IMR-90 (cell line): ENCODE measurements at regions not wholly inside any gene's neighbourhood (a gene's known extent, or its start where the extent isn't known, plus 50 kb on each side); places are given as distances from the start of the nearest gene placed in this dataset.

Experiments used
- ATAC-seq: fragments of 200-7000 bp; cut with Tn5 transposase; 2 replicates; pipeline ENCODE4 v1.9.1; 2020; ENCODE audit warnings: low read depth, mild to moderate bottlenecking, moderate library complexity
- BruUV-seq: library from RNA; stranded (reverse); fragments of 400-500 nt; replicated peaks from 2 replicates; lab custom pipeline; 2021; lab: Mats Ljungman, UMichigan
- CTCF ChIA-PET: fragments of 300-600 bp; formaldehyde crosslinking; extraction: SDS; loops from one replicate; lab custom pipeline; 2021; ENCODE audit warnings: antibody characterized with exemption; lab: Yijun Ruan, JAX
- POLR2A ChIA-PET: fragments of 300-600 bp; sonication (Branson Sonifier 250); formaldehyde crosslinking; loops from one replicate; lab custom pipeline; 2022; ENCODE audit warnings: antibody characterized with exemption; ENCODE audit not compliant: unreplicated experiment; lab: Charles Lee
- DNase-seq: peaks from one replicate; pipeline ENCODE4 v3.0.0; 2013
- H2AFZ ChIP-seq: replicated peaks from 2 replicates; pipeline ENCODE3; 2013; ENCODE audit warnings: low read length, mild to moderate bottlenecking; ENCODE audit not compliant: poor library complexity
- H2AK5ac ChIP-seq: 2 replicates; pipeline ENCODE4 v1.6.1; 2013; ENCODE audit warnings: low read depth, low read length, inconsistent platforms
- H2AK9ac ChIP-seq: replicated peaks from 2 replicates; pipeline ENCODE3; 2013; ENCODE audit warnings: mild to moderate bottlenecking, low read depth, low read length, moderate library complexity; ENCODE audit not compliant: poor library complexity
- H2BK120ac ChIP-seq: 2 replicates; pipeline ENCODE4 v1.6.1; 2013; ENCODE audit warnings: low read depth, low read length, inconsistent platforms
- H2BK15ac ChIP-seq: 3 replicates; pipeline ENCODE4 v1.6.1; 2013; ENCODE audit warnings: low read depth, low read length, inconsistent platforms
- H2BK20ac ChIP-seq: 2 replicates; pipeline ENCODE4 v1.6.1; 2013; ENCODE audit warnings: low read depth, mild to moderate bottlenecking, inconsistent platforms, low read length, moderate library complexity
- H2BK5ac ChIP-seq: 2 replicates; pipeline ENCODE4 v1.6.1; 2013; ENCODE audit warnings: mild to moderate bottlenecking, low read depth, low read length, inconsistent platforms; ENCODE audit not compliant: poor library complexity, severe bottlenecking
- H3K14ac ChIP-seq: replicated peaks from 2 replicates; pipeline ENCODE4 v1.6.1; 2013; ENCODE audit warnings: low read depth, low read length, inconsistent platforms
- H3K18ac ChIP-seq: 2 replicates; pipeline ENCODE4 v1.6.1; 2013; ENCODE audit warnings: low read depth, low read length, control low read depth
- H3K23ac ChIP-seq: 2 replicates; pipeline ENCODE4 v1.6.1; 2013; ENCODE audit warnings: low read depth, low read length, inconsistent platforms
- H3K27ac ChIP-seq: 2 replicates; pipeline ENCODE4 v1.5.1; 2013; ENCODE audit warnings: mild to moderate bottlenecking, control low read depth, low read length; ENCODE audit not compliant: insufficient read depth
- H3K27me3 ChIP-seq: 2 replicates; pipeline ENCODE4 v1.6.1; 2013; ENCODE audit warnings: low read length; ENCODE audit not compliant: control insufficient read depth, insufficient read depth
- H3K36me3 ChIP-seq: 2 replicates; pipeline ENCODE4 v1.6.1; 2013; ENCODE audit warnings: low read length, mixed read lengths; ENCODE audit not compliant: control insufficient read depth, insufficient read depth
- H3K4ac ChIP-seq: 2 replicates; pipeline ENCODE4 v1.6.1; 2013; ENCODE audit warnings: low read depth, low read length, inconsistent platforms
- H3K4me1 ChIP-seq: 2 replicates; pipeline ENCODE4 v1.6.1; 2013; ENCODE audit warnings: low read length, mixed read lengths; ENCODE audit not compliant: control insufficient read depth, insufficient read depth
- H3K4me2 ChIP-seq: 2 replicates; pipeline ENCODE4 v1.6.1; 2013; ENCODE audit warnings: low read depth, mild to moderate bottlenecking, control low read depth, low read length, moderate library complexity
- H3K4me3 ChIP-seq: 2 replicates; pipeline ENCODE4 v1.5.1; 2013; ENCODE audit warnings: low read depth, mild to moderate bottlenecking, control low read depth, low read length, moderate library complexity; ENCODE audit not compliant: insufficient read depth
- H3K56ac ChIP-seq: 2 replicates; pipeline ENCODE4 v1.6.1; 2013; ENCODE audit warnings: low read length, inconsistent platforms; ENCODE audit not compliant: insufficient read depth; ENCODE audit errors: extremely low read depth
- H3K79me1 ChIP-seq, 2 experiments: 2 replicates each; pipeline ENCODE4 v1.6.1; 2013; ENCODE audit warnings: low read length in 2 of 2, inconsistent platforms in 1 of 2, low read depth in 1 of 2
- H3K9ac ChIP-seq: 2 replicates; pipeline ENCODE4 v1.6.1; 2013; ENCODE audit warnings: low read depth, low read length, control low read depth
- H3K9me1 ChIP-seq: 2 replicates; pipeline ENCODE4 v1.6.1; 2013; ENCODE audit warnings: low read length, inconsistent platforms; ENCODE audit not compliant: insufficient read depth
- H3K9me3 ChIP-seq: 2 replicates; pipeline ENCODE4 v1.6.1; 2013; ENCODE audit warnings: low read length; ENCODE audit not compliant: control insufficient read depth, insufficient read depth
- H4K20me1 ChIP-seq: 2 replicates; pipeline ENCODE4 v1.6.1; 2013; ENCODE audit warnings: low read length, inconsistent platforms; ENCODE audit not compliant: insufficient read depth
- H4K5ac ChIP-seq: 2 replicates; pipeline ENCODE4 v1.6.1; 2013; ENCODE audit warnings: mild to moderate bottlenecking, low read depth, low read length, control low read depth
- H4K8ac ChIP-seq, 2 experiments: 2 replicates each; pipeline ENCODE4 v1.6.1; 2013; ENCODE audit warnings: low read depth in 2 of 2, low read length in 2 of 2, control low read depth in 1 of 2, inconsistent platforms in 1 of 2
- H4K91ac ChIP-seq: 2 replicates; pipeline ENCODE4 v1.6.1; 2013; ENCODE audit warnings: low read depth, low read length, inconsistent platforms; ENCODE audit not compliant: insufficient read depth
- BHLHE40 ChIP-seq: fragments of 150-350 bp; IDR thresholded peaks from 2 replicates; pipeline ENCODE4 v1.6.1; 2016; ENCODE audit warnings: mild to moderate bottlenecking, low read depth, low read length
- CEBPB ChIP-seq: IDR thresholded peaks from 2 replicates; pipeline ENCODE4 v1.6.1; 2012; ENCODE audit warnings: low read depth, low read length, improper control_type of control experiment
- CTCF ChIP-seq: conservative IDR thresholded peaks from 2 replicates; pipeline ENCODE4 v1.5.1; 2012; ENCODE audit warnings: mild to moderate bottlenecking, low read depth, low read length, improper control_type of control experiment
- FOS ChIP-seq: fragments of 150-350 bp; IDR thresholded peaks from 2 replicates; pipeline ENCODE4 v1.6.1; 2016; ENCODE audit warnings: low read depth, low read length
- MAFK ChIP-seq: IDR thresholded peaks from 2 replicates; pipeline ENCODE4 v1.6.1; 2012; ENCODE audit warnings: low read depth, low read length, improper control_type of control experiment
- MAZ ChIP-seq: IDR thresholded peaks from 2 replicates; pipeline ENCODE4 v1.6.1; 2012; ENCODE audit warnings: low read depth, mild to moderate bottlenecking, low read length, improper control_type of control experiment, moderate library complexity, borderline replicate concordance
- MXI1 ChIP-seq: IDR thresholded peaks from 2 replicates; pipeline ENCODE4 v1.6.1; 2012; ENCODE audit warnings: low read depth, mild to moderate bottlenecking, low read length, moderate library complexity, borderline replicate concordance
- NFE2L2 ChIP-seq: fragments of 150-350 bp; IDR thresholded peaks from 2 replicates; pipeline ENCODE4 v1.6.1; 2016; ENCODE audit warnings: low read depth, mild to moderate bottlenecking, low read length
- POLR2A ChIP-seq: IDR thresholded peaks from 2 replicates; pipeline ENCODE4 v1.6.1; 2012; ENCODE audit warnings: mild to moderate bottlenecking, low read depth, low read length
- RAD21 ChIP-seq: IDR thresholded peaks from 2 replicates; pipeline ENCODE4 v1.6.1; 2012; ENCODE audit warnings: low read length, improper control_type of control experiment
- RCOR1 ChIP-seq: IDR thresholded peaks from 2 replicates; pipeline ENCODE4 v1.6.1; 2012; ENCODE audit warnings: mild to moderate bottlenecking, low read length, improper control_type of control experiment; ENCODE audit not compliant: insufficient replicate concordance
- RFX5 ChIP-seq: IDR thresholded peaks from 2 replicates; pipeline ENCODE4 v1.8.0; 2012; ENCODE audit warnings: low read depth, mild to moderate bottlenecking, low read length, moderate library complexity
- SMC3 ChIP-seq: fragments of 150-350 bp; IDR thresholded peaks from 2 replicates; pipeline ENCODE4 v1.6.1; 2016; ENCODE audit warnings: low read depth, mild to moderate bottlenecking, antibody characterized with exemption, low read length, moderate library complexity
- USF2 ChIP-seq: fragments of 150-350 bp; IDR thresholded peaks from 2 replicates; pipeline ENCODE4 v1.6.1; 2017; ENCODE audit warnings: mild to moderate bottlenecking, antibody characterized with exemption, low read length, low read depth
- WGBS, 2 experiments: methylation state at CpG; one replicate each; pipeline versions ENCODE4 v1.1.5 to v1.1.7; 2013; ENCODE audit warnings: missing lambda C conversion rate in 2 of 2; ENCODE audit not compliant: insufficient read length in 1 of 2; ENCODE audit errors: extremely low coverage in 2 of 2; 5-methylcytosine and 5-hydroxymethylcytosine counted together
- dilution Hi-C: fragments of 300-500 bp; cut with HindIII; formaldehyde crosslinking; loops from one replicate; pipeline ENCODE4 v1.14.3; 2018; ENCODE audit warnings: low sequenced_read_pairs; ENCODE audit not compliant: unreplicated experiment
- in situ Hi-C: fragments of 300-500 bp; cut with MboI; formaldehyde crosslinking; loops from 3 replicates; pipeline ENCODE4 v1.14.3; 2019; ENCODE audit warnings: low sequenced_read_pairs, inconsistent platforms, mixed read lengths
- intact Hi-C: fragments of 100-400 bp; cut with micrococcal nuclease; formaldehyde crosslinking; loops from 2 replicates; pipeline ENCODE4 v1.10.0; 2022
- TF ChIP-seq, protein P1 (sequence below): fragments of 150-350 bp; IDR thresholded peaks from 2 replicates; pipeline ENCODE4 v1.6.1; 2016; ENCODE audit warnings: low read depth, mild to moderate bottlenecking, low read length, moderate library complexity, borderline replicate concordance

- Histone ChIP-seq H3K4me1 (no peaks in the 10 kb centered on the region), H3K18ac (no peak overlapping the region), H2BK120ac (no peak overlapping the region), H3K23ac (no peak overlapping the region), H3K9me3 (no peaks in the 10 kb centered on the region), H3K4me2 (no peak overlapping the region), H3K27me3 (no peaks in the 10 kb centered on the region), H4K8ac (no peak overlapping the region), H4K5ac (no peak overlapping the region), H2AK9ac (no peak overlapping the region), H3K9me1 (no peaks in the 10 kb centered on the region), H2BK5ac (no peak overlapping the region), H2BK20ac (no peak overlapping the region), H3K4me3 (no peak overlapping the region), H2AFZ (no peak overlapping the region), H2AK5ac (no peak overlapping the region), H3K79me1 (no peaks in the 10 kb centered on the region), H2BK15ac (no peak overlapping the region), H3K14ac (no peak overlapping the region), H3K36me3 (no peaks in the 10 kb centered on the region), H4K20me1 (no peaks in the 10 kb centered on the region), H3K56ac (no peak overlapping the region), H3K4ac (no peak overlapping the region), H3K9ac (no peak overlapping the region), H4K91ac (no peak overlapping the region), H3K27ac (no peak overlapping the region)
- POLR2A ChIA-PET = no interaction called here
- BruUV-seq = no TSS peak
- intact Hi-C loops = no loop called here
- DNase-seq (no peak), ATAC-seq (no peak)
- dilution Hi-C loops = no loop called here
- no CpG with 5 or more reads among the region's 3 CpGs for WGBS, 2 experiments
- CTCF ChIA-PET = no interaction called here
- TF ChIP-seq MXI1 (no peak), POLR2A (no peak), RAD21 (no peak), USF2 (no peak), SMC3 (no peak), FOS (no peak), BHLHE40 (no peak), CTCF (no peak), CEBPB (no peak), MAFK (no peak), RCOR1 (no peak), NFE2L2 (no peak), MAZ (no peak), RFX5 (no peak)
- TF ChIP-seq, protein P1, sequence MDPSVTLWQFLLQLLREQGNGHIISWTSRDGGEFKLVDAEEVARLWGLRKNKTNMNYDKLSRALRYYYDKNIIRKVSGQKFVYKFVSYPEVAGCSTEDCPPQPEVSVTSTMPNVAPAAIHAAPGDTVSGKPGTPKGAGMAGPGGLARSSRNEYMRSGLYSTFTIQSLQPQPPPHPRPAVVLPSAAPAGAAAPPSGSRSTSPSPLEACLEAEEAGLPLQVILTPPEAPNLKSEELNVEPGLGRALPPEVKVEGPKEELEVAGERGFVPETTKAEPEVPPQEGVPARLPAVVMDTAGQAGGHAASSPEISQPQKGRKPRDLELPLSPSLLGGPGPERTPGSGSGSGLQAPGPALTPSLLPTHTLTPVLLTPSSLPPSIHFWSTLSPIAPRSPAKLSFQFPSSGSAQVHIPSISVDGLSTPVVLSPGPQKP = no peak
- in situ Hi-C loops = no loop called here
Measured at GRCh38 chr15:95479308-95479707, 851.2 kb upstream of the NR2F2 start.
